ENCODE measurements at regions not wholly inside any gene's neighbourhood (a gene's known extent, or its start where the extent isn't known, plus 50 kb on each side); places are given as distances from the start of the nearest gene placed in this dataset.

DNA sequence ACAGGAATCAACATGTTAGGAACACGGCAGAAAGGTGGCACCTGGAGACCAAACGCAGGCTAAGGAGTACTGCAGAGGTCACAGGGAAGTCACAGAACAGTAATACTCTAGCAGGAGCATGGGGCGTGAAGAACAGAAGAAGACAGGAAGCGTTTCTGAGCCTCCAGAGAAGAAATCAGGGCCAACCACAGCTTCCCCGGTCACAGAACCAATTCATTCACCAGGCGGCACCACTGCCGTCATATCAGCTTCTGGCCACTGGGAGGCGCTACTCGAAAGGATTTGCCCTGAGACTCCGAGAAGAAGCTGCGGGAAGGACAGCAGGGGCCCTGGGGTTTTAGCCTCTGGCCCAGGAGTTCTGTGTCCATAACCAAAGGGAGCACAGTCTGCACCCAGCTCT lies 78.0 kb upstream of the DRD5 start:
- Histone ChIP-seq H2BK20ac (ENCODE audit: low read length) (no peak overlapping the region), H3K14ac (ENCODE audit: insufficient read length) (no peak overlapping the region), H3K4me3 (ENCODE audit: extremely low read depth in 1 of 4, insufficient read depth in 2 of 4, low read depth in 3 of 4, low read length in 4 of 4) (no peak overlapping the region), H3K9me3 (ENCODE audit: insufficient read depth in 2 of 2, low read depth in 1 of 2, low read length in 1 of 2) (no peaks in the 10 kb centered on the region), H3K56ac (replicated peaks; ENCODE audit: insufficient read length, low read depth, low read length) (no peak overlapping the region), H3K23me2 (ENCODE audit: low read depth, low read length) (no peaks in the 10 kb centered on the region), H2BK12ac (ENCODE audit: low read depth, low read length) (no peak overlapping the region), H3K79me2 (ENCODE audit: control insufficient read depth in 1 of 2, insufficient read depth in 2 of 2, low read length in 2 of 2) (no peaks in the 10 kb centered on the region), H3K79me1 (ENCODE audit: low read depth, low read length) (no peaks in the 10 kb centered on the region), H3K4me1 (replicated peaks in 1 of 4; ENCODE audit: control insufficient read depth in 3 of 4, insufficient read depth in 4 of 4, low read length in 3 of 4) (no peaks in the 10 kb centered on the region), H4K5ac (ENCODE audit: insufficient read length, low read depth, low read length) (no peak overlapping the region), H3K23ac (ENCODE audit: insufficient read length) (no peak overlapping the region), H4K91ac (replicated peaks; ENCODE audit: insufficient read length, low read length) (no peak overlapping the region), H4K8ac (ENCODE audit: extremely low read depth, insufficient read depth, low read length) (no peak overlapping the region), H2AK5ac (ENCODE audit: low read depth, low read length) (no peak overlapping the region), H2BK5ac (ENCODE audit: low read depth, low read length) (no peak overlapping the region), H2BK120ac (replicated peaks; ENCODE audit: low read depth, low read length) (no peak overlapping the region), H3K9ac (replicated peaks in 1 of 4; ENCODE audit: extremely low read depth in 1 of 4, low read depth in 3 of 4, low read length in 3 of 4) (no peak overlapping the region), H2BK15ac (ENCODE audit: low read length) (no peak overlapping the region), H3K4me2 (ENCODE audit: insufficient read depth in 1 of 2, low read depth in 2 of 2, low read length in 2 of 2) (no peak overlapping the region), H3K27me3 (replicated peaks in 1 of 4; ENCODE audit: control insufficient read depth in 3 of 4, extremely low read depth in 1 of 4, insufficient read depth in 3 of 4, low read length in 3 of 4) (no peaks in the 10 kb centered on the region), H3K36me3 (ENCODE audit: control insufficient read depth in 2 of 4, insufficient read depth in 4 of 4, low read length in 3 of 4) (no peaks in the 10 kb centered on the region), H3K27ac (ENCODE audit: low read depth, low read length) (no peak overlapping the region), H3K4ac (replicated peaks; ENCODE audit: insufficient read length, low read depth, low read length) (no peak overlapping the region), H3K18ac (ENCODE audit: extremely low read depth, low read length) (no peak overlapping the region), H2AFZ (ENCODE audit: low read length) (no peak overlapping the region), H4K20me1 (replicated peaks in 1 of 2; ENCODE audit: control insufficient read depth in 1 of 2, insufficient read depth in 2 of 2, low read length in 2 of 2) (no peaks in the 10 kb centered on the region)
- no peak for FAIRE-seq
- WGBS, 2 experiments (ENCODE audit: extremely low coverage in 1 of 2, insufficient coverage in 1 of 2, insufficient read length in 1 of 2, insufficient replicate concordance in 2 of 2, low coverage in 1 of 2, low lambda C conversion rate in 2 of 2, missing lambda C conversion rate in 1 of 2): 34% methylated on average over 11 of the region's 11 CpGs; no CpG with 5 or more reads in 1 of the 2 experiments
- POLR2A ChIA-PET (ENCODE audit: partially characterized antibody): no interaction called here
- peak; percentile 51 to 94 for DNase-seq (ENCODE audit: low read depth in 1 of 2, low spot score in 2 of 2)
- CTCF ChIA-PET (ENCODE audit: partially characterized antibody): interaction anchor here (0.8 to 6.8 kb wide), 28 partner anchors 8 to 799 kb away, joined by 3 to 86 read pairs (median 3); no protein-coding TSS in a partner anchor
- no peak for TF ChIP-seq POLR2A (IDR thresholded peaks at IDR 0.05; ENCODE audit: control extremely low read depth in 1 of 2, low read depth in 2 of 2, low read length in 2 of 2)
- peak; percentile 82 to 85 for TF ChIP-seq RAD21 (IDR thresholded peaks at IDR 0.05 in 1 of 2, conservative IDR thresholded peaks at IDR 0.05 in 1 of 2; ENCODE audit: low read depth in 2 of 2, low read length in 2 of 2)
- no peak for TF ChIP-seq EZH2 (IDR thresholded peaks at IDR 0.05; ENCODE audit: low read depth, low read length, severe bottlenecking)
- TF ChIP-seq JUND (IDR thresholded peaks at IDR 0.05; ENCODE audit: low read length): no peak
- TF ChIP-seq CBX8 (IDR thresholded peaks at IDR 0.05; ENCODE audit: borderline replicate concordance, low read depth, low read length): no peak
- TF ChIP-seq TBP (IDR thresholded peaks at IDR 0.05; ENCODE audit: low read depth, low read length): no peak
- TF ChIP-seq BRCA1 (IDR thresholded peaks at IDR 0.05; ENCODE audit: low read depth, low read length): no peak
- no peak for TF ChIP-seq ASH2L (IDR thresholded peaks at IDR 0.05; ENCODE audit: low read length)
- TF ChIP-seq CREB1 (IDR thresholded peaks at IDR 0.05): peak; percentile 34; the same call in 1 of the 2 replicates
- TF ChIP-seq FOSL1 (IDR thresholded peaks at IDR 0.05; ENCODE audit: insufficient read depth, low read depth, low read length): no peak
- TF ChIP-seq, protein P1, sequence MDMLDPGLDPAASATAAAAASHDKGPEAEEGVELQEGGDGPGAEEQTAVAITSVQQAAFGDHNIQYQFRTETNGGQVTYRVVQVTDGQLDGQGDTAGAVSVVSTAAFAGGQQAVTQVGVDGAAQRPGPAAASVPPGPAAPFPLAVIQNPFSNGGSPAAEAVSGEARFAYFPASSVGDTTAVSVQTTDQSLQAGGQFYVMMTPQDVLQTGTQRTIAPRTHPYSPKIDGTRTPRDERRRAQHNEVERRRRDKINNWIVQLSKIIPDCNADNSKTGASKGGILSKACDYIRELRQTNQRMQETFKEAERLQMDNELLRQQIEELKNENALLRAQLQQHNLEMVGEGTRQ (IDR thresholded peaks at IDR 0.05; ENCODE audit: low read length): no peak
- TF ChIP-seq RFX5 (IDR thresholded peaks at IDR 0.05; ENCODE audit: borderline replicate concordance, low read depth, low read length): no peak
- TF ChIP-seq TAF1 (IDR thresholded peaks at IDR 0.05; ENCODE audit: low read depth, low read length): no peak
- no peak for TF ChIP-seq NANOG (IDR thresholded peaks at IDR 0.05; ENCODE audit: insufficient read depth, low read depth, low read length, poor library complexity, severe bottlenecking)
- no peak for TF ChIP-seq SUZ12 (IDR thresholded peaks at IDR 0.05; ENCODE audit: low read length)

All from H1 (cell line).